SU-DHL-6 (cell line): ENCODE measurements at regions not wholly inside any gene's neighbourhood (a gene's known extent, or its start where the extent isn't known, plus 50 kb on each side); places are given as distances from the start of the nearest gene placed in this dataset.

Experiments
- H2AFZ ChIP-seq: fragments of 200-600 bp; sonication (generic); 2 replicates; pipeline ENCODE4 v1.6.1; 2014; ENCODE audit warnings: low read depth, mild to moderate bottlenecking, moderate library complexity, mixed read lengths, antibody characterized with exemption, low read length; ENCODE audit not compliant: severe bottlenecking
- H3F3A ChIP-seq: fragments of 200-600 bp; shearing (Covaris generic); 2 replicates; pipeline ENCODE4 v1.6.0; 2016; ENCODE audit warnings: antibody characterized with exemption, mild to moderate bottlenecking; ENCODE audit not compliant: insufficient read depth
- H3K27ac ChIP-seq: fragments of 200-600 bp; sonication (generic); 2 replicates; pipeline ENCODE4 v1.5.1; 2016; ENCODE audit warnings: low read depth, mild to moderate bottlenecking, low read length, moderate library complexity, mixed read lengths
- H3K27me3 ChIP-seq: fragments of 200-600 bp; sonication (generic), shearing (Covaris generic); 2 replicates; pipeline ENCODE4 v1.6.0; 2014; ENCODE audit warnings: mild to moderate bottlenecking, low read length
- H3K36me3 ChIP-seq: fragments of 200-600 bp; sonication (generic); 2 replicates; pipeline ENCODE4 v1.6.1; 2014; ENCODE audit warnings: mild to moderate bottlenecking, low read length, mixed read lengths
- H3K4me2 ChIP-seq: fragments of 300-600, 200-600 bp; shearing (Covaris generic), sonication (generic); 2 replicates; pipeline ENCODE4 v1.6.0; 2014; ENCODE audit warnings: low read length, low read depth, mild to moderate bottlenecking; ENCODE audit not compliant: poor library complexity, severe bottlenecking
- H3K4me3 ChIP-seq: fragments of 200-600 bp; sonication (generic); 2 replicates; pipeline ENCODE4 v1.5.1; 2014; ENCODE audit warnings: antibody characterized with exemption, low read length, mild to moderate bottlenecking, mixed read lengths; ENCODE audit not compliant: insufficient read depth, poor library complexity, severe bottlenecking
- H3K79me2 ChIP-seq: fragments of 200-600 bp; sonication (generic); 2 replicates; pipeline ENCODE4 v1.6.1; 2014; ENCODE audit warnings: mild to moderate bottlenecking, low read length, moderate library complexity; ENCODE audit not compliant: insufficient read depth
- H3K9ac ChIP-seq: fragments of 200-600 bp; sonication (generic); 2 replicates; pipeline ENCODE4 v1.7.0; 2014; ENCODE audit warnings: mild to moderate bottlenecking, low read length
- H3K9me2 ChIP-seq: fragments of 200-600 bp; sonication (generic); replicated peaks from 2 replicates; pipeline ENCODE4 v1.6.1; 2014; ENCODE audit warnings: low read length; ENCODE audit not compliant: insufficient read depth
- H3K9me3 ChIP-seq: fragments of 200-600 bp; sonication (generic); 2 replicates; pipeline ENCODE4 v1.6.1; 2014; ENCODE audit warnings: low read length, mixed read lengths; ENCODE audit not compliant: insufficient read depth
- H4K20me1 ChIP-seq: fragments of 200-600 bp; sonication (generic); 2 replicates; pipeline ENCODE4 v1.6.1; 2014; ENCODE audit warnings: low read depth, mild to moderate bottlenecking, antibody characterized with exemption, low read length, moderate library complexity, mixed read lengths
- EZH2phosphoT487 ChIP-seq: fragments of 200-600 bp; sonication (generic), shearing (Covaris generic); conservative IDR thresholded peaks from 2 replicates; pipeline ENCODE4 v1.6.1; 2018; ENCODE audit warnings: mild to moderate bottlenecking, antibody characterized with exemption, low read length, moderate library complexity, mixed read lengths
- TF ChIP-seq, protein P1 (sequence below): fragments of 200-600 bp; sonication (generic); IDR thresholded peaks from one replicate; pipeline ENCODE4 v1.5.1; 2017; ENCODE audit warnings: antibody characterized with exemption, mild to moderate bottlenecking, low read length, moderate library complexity; ENCODE audit not compliant: insufficient read depth, poor library complexity, severe bottlenecking

DNA sequence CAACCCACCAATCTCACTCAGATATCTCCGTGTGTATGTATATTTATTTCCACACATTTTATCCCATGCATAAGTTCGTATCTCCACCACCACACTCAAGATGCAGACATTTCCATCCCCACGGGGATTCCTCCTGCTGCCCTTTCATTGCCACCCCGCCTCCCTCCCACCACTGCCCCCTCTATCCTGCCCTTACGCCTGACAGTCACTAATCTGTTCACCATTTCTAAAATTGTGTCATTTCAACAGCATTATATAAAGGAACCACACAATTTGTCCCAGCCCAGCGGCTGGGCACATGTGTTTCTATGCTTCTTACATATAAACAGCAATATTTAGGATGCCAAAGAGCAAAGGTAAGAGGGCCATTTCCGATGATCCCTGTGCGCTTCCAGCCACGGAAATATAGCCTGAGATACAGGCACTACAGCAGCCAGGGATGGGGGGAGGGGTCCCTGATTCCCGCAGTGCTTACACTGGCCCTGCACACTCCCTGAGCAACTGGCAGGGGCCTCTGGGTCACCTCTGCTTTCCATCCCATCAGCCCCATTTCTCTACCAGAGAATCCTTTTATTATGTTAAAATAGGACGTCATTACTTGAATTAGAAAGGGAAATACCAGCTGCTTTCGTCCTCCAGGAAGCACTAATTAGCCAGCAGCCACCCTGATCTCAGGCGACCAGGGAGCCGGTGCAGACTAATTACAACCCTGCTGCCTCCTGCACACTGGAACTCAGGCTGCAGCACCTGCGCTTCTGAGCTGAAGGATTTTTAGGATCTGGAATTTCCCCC is 372.0 kb upstream of the ATP10A start:
- Histone ChIP-seq H3K27ac (no peak overlapping the region), H3K9ac (no peak overlapping the region), H4K20me1 (no peaks in the 10 kb centered on the region), H3F3A (no peaks in the 10 kb centered on the region), H3K79me2 (no peaks in the 10 kb centered on the region), H2AFZ (no peak overlapping the region), H3K27me3 (no peaks in the 10 kb centered on the region), H3K9me2 (no peaks in the 10 kb centered on the region), H3K36me3 (no peaks in the 10 kb centered on the region), H3K4me2 (no peak overlapping the region), H3K9me3 (no peaks in the 10 kb centered on the region), H3K4me3 (no peak overlapping the region)
- no peak for TF ChIP-seq EZH2phosphoT487
- TF ChIP-seq, protein P1, sequence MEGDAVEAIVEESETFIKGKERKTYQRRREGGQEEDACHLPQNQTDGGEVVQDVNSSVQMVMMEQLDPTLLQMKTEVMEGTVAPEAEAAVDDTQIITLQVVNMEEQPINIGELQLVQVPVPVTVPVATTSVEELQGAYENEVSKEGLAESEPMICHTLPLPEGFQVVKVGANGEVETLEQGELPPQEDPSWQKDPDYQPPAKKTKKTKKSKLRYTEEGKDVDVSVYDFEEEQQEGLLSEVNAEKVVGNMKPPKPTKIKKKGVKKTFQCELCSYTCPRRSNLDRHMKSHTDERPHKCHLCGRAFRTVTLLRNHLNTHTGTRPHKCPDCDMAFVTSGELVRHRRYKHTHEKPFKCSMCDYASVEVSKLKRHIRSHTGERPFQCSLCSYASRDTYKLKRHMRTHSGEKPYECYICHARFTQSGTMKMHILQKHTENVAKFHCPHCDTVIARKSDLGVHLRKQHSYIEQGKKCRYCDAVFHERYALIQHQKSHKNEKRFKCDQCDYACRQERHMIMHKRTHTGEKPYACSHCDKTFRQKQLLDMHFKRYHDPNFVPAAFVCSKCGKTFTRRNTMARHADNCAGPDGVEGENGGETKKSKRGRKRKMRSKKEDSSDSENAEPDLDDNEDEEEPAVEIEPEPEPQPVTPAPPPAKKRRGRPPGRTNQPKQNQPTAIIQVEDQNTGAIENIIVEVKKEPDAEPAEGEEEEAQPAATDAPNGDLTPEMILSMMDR, result no peak

DNA sequence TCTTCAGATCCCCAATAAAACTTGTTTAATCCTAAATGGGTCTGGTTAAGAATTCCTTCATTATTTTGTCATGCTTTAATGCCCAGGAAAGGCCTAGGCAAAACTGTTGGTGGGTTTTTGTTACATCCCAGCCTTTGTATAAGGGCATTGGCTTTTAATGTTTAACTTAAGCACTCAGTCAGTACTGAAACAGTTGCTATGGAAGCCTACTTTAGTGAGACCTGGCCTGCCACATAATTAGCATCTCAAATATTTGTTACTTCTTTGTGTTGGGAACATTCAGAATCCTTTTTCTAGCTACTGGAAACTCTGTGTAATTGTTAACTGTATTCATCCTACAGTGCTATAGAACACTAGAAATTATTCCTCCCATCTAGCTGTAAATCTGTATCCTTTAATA is 369.6 kb upstream of the ATP10A start:
- H3K9ac ChIP-seq, result no peak overlapping the region
- no peaks in the 10 kb centered on the region for H3K36me3 ChIP-seq

DNA sequence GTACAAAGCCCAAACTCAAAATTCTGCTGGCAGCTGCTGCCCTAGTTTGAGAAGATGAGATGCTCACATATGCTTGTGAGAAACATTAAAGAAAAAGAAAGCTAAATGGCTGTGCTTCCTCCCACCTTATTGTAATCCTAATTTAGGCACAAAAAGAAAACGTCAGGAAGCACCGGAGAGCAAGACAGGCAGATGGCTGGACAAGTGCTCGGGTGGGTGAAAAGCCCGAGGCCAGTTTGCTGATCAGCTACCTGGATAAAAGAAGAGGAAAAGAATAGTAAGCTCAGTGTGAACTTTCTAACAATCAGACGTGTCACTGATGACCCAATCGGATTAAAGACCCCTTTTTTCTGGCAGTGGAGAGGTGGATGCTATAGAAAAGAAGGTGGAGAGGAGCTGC is 368.0 kb upstream of the ATP10A start:
- H3K36me3 ChIP-seq, result no peaks in the 10 kb centered on the region
- peaks cover 17% of the 10 kb centered on the region; the same call in 1 of the 2 replicates for H3K9me3 ChIP-seq
- no peaks in the 10 kb centered on the region for H3K79me2 ChIP-seq
- TF ChIP-seq, protein P1, result no peak
- no peak for TF ChIP-seq EZH2phosphoT487
- no peak overlapping the region for H2AFZ ChIP-seq
- H3K27ac ChIP-seq, result no peak overlapping the region
- H3F3A ChIP-seq, result no peaks in the 10 kb centered on the region
- H4K20me1 ChIP-seq, result no peaks in the 10 kb centered on the region
- H3K4me3 ChIP-seq, result no peak overlapping the region
- no peaks in the 10 kb centered on the region for H3K27me3 ChIP-seq
- H3K9me2 ChIP-seq, result no peaks in the 10 kb centered on the region
- H3K9ac ChIP-seq, result no peak overlapping the region
- no peak overlapping the region for H3K4me2 ChIP-seq

More for the DNA sequence above, 369.6 kb upstream of the ATP10A start:
- H3K9me2 ChIP-seq, result no peaks in the 10 kb centered on the region
- no peaks in the 10 kb centered on the region for H3K79me2 ChIP-seq
- H3K27me3 ChIP-seq, result no peaks in the 10 kb centered on the region
- TF ChIP-seq, protein P1, result no peak
- no peak for TF ChIP-seq EZH2phosphoT487
- H3K27ac ChIP-seq, result no peak overlapping the region
- no peak overlapping the region for H2AFZ ChIP-seq
- H3K4me3 ChIP-seq, result no peak overlapping the region
- H3K4me2 ChIP-seq, result no peak overlapping the region
- H3F3A ChIP-seq, result no peaks in the 10 kb centered on the region
- peaks cover 7% of the 10 kb centered on the region; the same call in 1 of the 2 replicates for H3K9me3 ChIP-seq
- no peaks in the 10 kb centered on the region for H4K20me1 ChIP-seq
